H9 (cell line): ENCODE measurements at regions not wholly inside any gene's neighbourhood (a gene's known extent, or its start where the extent isn't known, plus 50 kb on each side); places are given as distances from the start of the nearest gene placed in this dataset.

Source experiments
- DNase-seq: peaks from one replicate; pipeline ENCODE4 v3.0.0-alpha.2; 2017
- H2AFZ ChIP-seq: one replicate; pipeline ENCODE4 v1.6.1; 2013; ENCODE audit warnings: mild to moderate bottlenecking, low read length, control low read depth, moderate library complexity
- H2AK5ac ChIP-seq: 2 replicates; pipeline ENCODE4 v1.6.1; 2013; ENCODE audit warnings: low read length, control low read depth, mixed read lengths; ENCODE audit not compliant: insufficient read length
- H2BK120ac ChIP-seq: one replicate; pipeline ENCODE4 v1.6.1; 2013; ENCODE audit warnings: low read depth, mild to moderate bottlenecking, low read length, control low read depth, inconsistent platforms; ENCODE audit not compliant: poor library complexity, severe bottlenecking
- H2BK12ac ChIP-seq: 2 replicates; pipeline ENCODE4 v1.6.1; 2013; ENCODE audit warnings: low read length, control low read depth, mixed read lengths, low read depth; ENCODE audit not compliant: insufficient read length
- H2BK15ac ChIP-seq: 2 replicates; pipeline ENCODE4 v1.6.1; 2013; ENCODE audit warnings: low read depth, low read length, control low read depth
- H2BK20ac ChIP-seq: one replicate; pipeline ENCODE4 v1.6.1; 2013; ENCODE audit warnings: low read depth, mild to moderate bottlenecking, low read length, control low read depth, inconsistent platforms; ENCODE audit not compliant: poor library complexity, severe bottlenecking
- H2BK5ac ChIP-seq: 2 replicates; pipeline ENCODE4 v1.6.1; 2013; ENCODE audit warnings: low read length, control low read depth, mixed read lengths; ENCODE audit not compliant: insufficient read length
- H3K14ac ChIP-seq: 2 replicates; pipeline ENCODE4 v1.6.1; 2013; ENCODE audit warnings: low read length, control low read depth; ENCODE audit not compliant: insufficient read depth
- H3K18ac ChIP-seq: 2 replicates; pipeline ENCODE4 v1.6.1; 2013; ENCODE audit warnings: low read depth, mild to moderate bottlenecking, mixed read lengths, low read length, control low read depth; ENCODE audit not compliant: insufficient read length
- H3K23ac ChIP-seq: 2 replicates; pipeline ENCODE4 v1.6.1; 2013; ENCODE audit warnings: low read length, control low read depth, mixed read lengths, low read depth; ENCODE audit not compliant: insufficient read length
- H3K23me2 ChIP-seq: 2 replicates; pipeline ENCODE4 v1.6.1; 2013; ENCODE audit warnings: low read depth, mild to moderate bottlenecking, mixed read lengths, low read length, control low read depth; ENCODE audit not compliant: insufficient read length, poor library complexity, severe bottlenecking
- H3K27ac ChIP-seq: 2 replicates; pipeline ENCODE4 v1.5.1; 2013; ENCODE audit warnings: low read length, control low read depth, mixed read lengths, low read depth; ENCODE audit not compliant: insufficient read length
- H3K27me3 ChIP-seq: 2 replicates; pipeline ENCODE4 v1.6.1; 2013; ENCODE audit warnings: low read length, control low read depth, inconsistent platforms; ENCODE audit not compliant: insufficient read depth
- H3K4ac ChIP-seq: 2 replicates; pipeline ENCODE4 v1.6.1; 2013; ENCODE audit warnings: low read depth, mild to moderate bottlenecking, control low read depth, inconsistent platforms, low read length, moderate library complexity
- H3K4me1 ChIP-seq: 2 replicates; pipeline ENCODE4 v1.6.1; 2013; ENCODE audit warnings: low read length, control low read depth, inconsistent platforms; ENCODE audit not compliant: insufficient read depth
- H3K4me2 ChIP-seq: 2 replicates; pipeline ENCODE4 v1.6.1; 2013; ENCODE audit warnings: low read length, control low read depth, mixed read lengths; ENCODE audit not compliant: insufficient read length, insufficient read depth
- H3K56ac ChIP-seq: 2 replicates; pipeline ENCODE4 v1.6.1; 2013; ENCODE audit warnings: low read depth, mild to moderate bottlenecking, mixed read lengths, low read length, control low read depth; ENCODE audit not compliant: insufficient read length
- H3K79me1 ChIP-seq: 2 replicates; pipeline ENCODE4 v1.6.1; 2013; ENCODE audit warnings: low read depth, mild to moderate bottlenecking, moderate library complexity, low read length, control low read depth, inconsistent platforms; ENCODE audit not compliant: insufficient read depth, poor library complexity, severe bottlenecking
- H3K79me2 ChIP-seq: 2 replicates; pipeline ENCODE4 v1.6.1; 2013; ENCODE audit warnings: low read length, control low read depth, inconsistent platforms; ENCODE audit not compliant: insufficient read depth
- H3K9ac ChIP-seq: 2 replicates; pipeline ENCODE4 v1.6.1; 2013; ENCODE audit warnings: low read length, control low read depth, mixed read lengths; ENCODE audit not compliant: insufficient read length; ENCODE audit errors: extremely low read depth
- H3K9me3 ChIP-seq: one replicate; pipeline ENCODE4 v1.6.1; 2013; ENCODE audit warnings: low read depth, low read length, inconsistent platforms; ENCODE audit not compliant: control insufficient read depth
- H3T11ph ChIP-seq: one replicate; pipeline ENCODE4 v1.6.1; 2013; ENCODE audit warnings: mild to moderate bottlenecking, low read length, control low read depth, inconsistent platforms
- H4K20me1 ChIP-seq: one replicate; pipeline ENCODE4 v1.6.1; 2013; ENCODE audit not compliant: control insufficient read depth, insufficient read length, insufficient read depth
- H4K5ac ChIP-seq: 2 replicates; pipeline ENCODE4 v1.6.1; 2013; ENCODE audit warnings: low read depth, mild to moderate bottlenecking, mixed read lengths, low read length, control low read depth; ENCODE audit not compliant: insufficient read length
- H4K8ac ChIP-seq: replicated peaks from 2 replicates; pipeline ENCODE4 v1.6.1; 2013; ENCODE audit warnings: low read length, control low read depth, mixed read lengths, low read depth; ENCODE audit not compliant: insufficient read length
- H4K91ac ChIP-seq: 2 replicates; pipeline ENCODE4 v1.6.1; 2013; ENCODE audit warnings: low read depth, mild to moderate bottlenecking, moderate library complexity, mixed read lengths, low read length, control low read depth; ENCODE audit not compliant: insufficient read length
- H3K27ac Mint-ChIP-seq, 3 experiments: 2 replicates in 2 of 3; 3 replicates in 1 of 3; pipeline ENCODE4 v1.8.0; 2020 to 2021; ENCODE audit warnings: mixed read lengths in 3 of 3, mild to moderate bottlenecking in 1 of 3, moderate library complexity in 1 of 3
- H3K27me3 Mint-ChIP-seq: 2 replicates; pipeline ENCODE4 v1.8.0; 2021; ENCODE audit warnings: low read depth, mild to moderate bottlenecking, moderate library complexity, mixed read lengths
- H3K36me3 Mint-ChIP-seq, 3 experiments: 2 replicates in 2 of 3; 3 replicates in 1 of 3; pipeline ENCODE4 v1.8.0; 2020 to 2021; ENCODE audit warnings: low read depth in 3 of 3, mixed read lengths in 3 of 3; ENCODE audit not compliant: insufficient read depth in 1 of 3
- H3K4me1 Mint-ChIP-seq, 2 experiments: 2 replicates each; pipeline ENCODE4 v1.8.0; 2020; ENCODE audit warnings: mixed read lengths in 2 of 2
- H3K4me3 Mint-ChIP-seq, 2 experiments: 2 replicates in 1 of 2; 3 replicates in 1 of 2; pipeline ENCODE4 v1.8.0; 2020 to 2021; ENCODE audit warnings: mild to moderate bottlenecking in 2 of 2, mixed read lengths in 2 of 2, moderate library complexity in 1 of 2
- H3K9me3 Mint-ChIP-seq, 2 experiments: 2 replicates in 1 of 2; 3 replicates in 1 of 2; pipeline ENCODE4 v1.8.0; 2020; ENCODE audit warnings: mild to moderate bottlenecking in 2 of 2, mixed read lengths in 2 of 2, moderate library complexity in 1 of 2
- WGBS: extraction: QIAGEN DNeasy Blood & Tissue Kit; methylation state at CpG from one replicate; pipeline ENCODE4 v1.1.7; 2013; ENCODE audit warnings: missing lambda C conversion rate, low lambda C conversion rate, mixed read lengths; ENCODE audit not compliant: insufficient read length; ENCODE audit errors: extremely low coverage; 5-methylcytosine and 5-hydroxymethylcytosine counted together
- TF ChIP-seq, protein P1 (sequence below): fragments of 200-600 bp; sonication (generic); conservative IDR thresholded peaks from 3 replicates; pipeline ENCODE4 v1.8.0; 2021; ENCODE audit warnings: antibody characterized with exemption, mild to moderate bottlenecking

DNA sequence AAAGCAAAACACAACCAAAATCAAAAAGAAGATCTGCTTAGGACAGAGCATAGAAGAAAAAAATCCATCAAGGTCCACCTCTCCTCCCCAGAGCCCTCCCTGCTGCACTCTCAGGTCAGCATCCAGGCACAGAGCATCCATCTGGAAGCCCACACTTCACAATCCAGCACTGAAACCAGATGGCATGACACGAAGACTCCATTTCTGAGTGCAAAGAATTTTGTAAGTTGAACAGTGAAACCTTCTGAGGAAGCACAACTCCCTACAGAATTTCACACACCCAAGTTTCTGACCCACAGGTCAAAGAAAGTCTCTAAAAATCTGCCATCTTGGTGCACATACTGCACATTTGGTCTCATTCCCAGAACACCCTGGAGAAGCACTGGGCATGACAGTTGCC, 128.8 kb upstream of the STXBP5 start:
- H3K9ac ChIP-seq, result no peak overlapping the region
- H3K27me3 ChIP-seq, result no peaks in the 10 kb centered on the region
- H3K4me2 ChIP-seq, result no peak overlapping the region
- H4K91ac ChIP-seq, result no peak overlapping the region
- H3K14ac ChIP-seq, result no peak overlapping the region
- no peak overlapping the region for H3T11ph ChIP-seq
- no peak overlapping the region for H2BK20ac ChIP-seq
- no peak overlapping the region for H3K56ac ChIP-seq
- no peaks in the 10 kb centered on the region for H3K79me1 ChIP-seq
- Mint-ChIP-seq H3K4me3 (no peak overlapping the region), H3K4me1 (peaks cover 5 to 10% of the 10 kb centered on the region in 2 experiments; a peak in 3 of 4 replicates), H3K27ac (no peak overlapping the region), H3K36me3 (no peaks in the 10 kb centered on the region; a peak in 1 of 7 replicates), H3K9me3 (no peaks in the 10 kb centered on the region; a peak in 1 of 5 replicates), H3K27me3 (no peaks in the 10 kb centered on the region)
- TF ChIP-seq, protein P1, sequence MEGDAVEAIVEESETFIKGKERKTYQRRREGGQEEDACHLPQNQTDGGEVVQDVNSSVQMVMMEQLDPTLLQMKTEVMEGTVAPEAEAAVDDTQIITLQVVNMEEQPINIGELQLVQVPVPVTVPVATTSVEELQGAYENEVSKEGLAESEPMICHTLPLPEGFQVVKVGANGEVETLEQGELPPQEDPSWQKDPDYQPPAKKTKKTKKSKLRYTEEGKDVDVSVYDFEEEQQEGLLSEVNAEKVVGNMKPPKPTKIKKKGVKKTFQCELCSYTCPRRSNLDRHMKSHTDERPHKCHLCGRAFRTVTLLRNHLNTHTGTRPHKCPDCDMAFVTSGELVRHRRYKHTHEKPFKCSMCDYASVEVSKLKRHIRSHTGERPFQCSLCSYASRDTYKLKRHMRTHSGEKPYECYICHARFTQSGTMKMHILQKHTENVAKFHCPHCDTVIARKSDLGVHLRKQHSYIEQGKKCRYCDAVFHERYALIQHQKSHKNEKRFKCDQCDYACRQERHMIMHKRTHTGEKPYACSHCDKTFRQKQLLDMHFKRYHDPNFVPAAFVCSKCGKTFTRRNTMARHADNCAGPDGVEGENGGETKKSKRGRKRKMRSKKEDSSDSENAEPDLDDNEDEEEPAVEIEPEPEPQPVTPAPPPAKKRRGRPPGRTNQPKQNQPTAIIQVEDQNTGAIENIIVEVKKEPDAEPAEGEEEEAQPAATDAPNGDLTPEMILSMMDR, result no peak
- no peaks in the 10 kb centered on the region for H3K23me2 ChIP-seq
- no peak overlapping the region for H3K23ac ChIP-seq
- no peaks in the 10 kb centered on the region for H3K9me3 ChIP-seq
- H4K8ac ChIP-seq, result no peak overlapping the region
- DNase-seq, result no peak
- H2BK12ac ChIP-seq, result no peak overlapping the region
- H2BK15ac ChIP-seq, result no peak overlapping the region
- WGBS, result no CpG with 5 or more reads among the region's 1 CpG
- H2BK120ac ChIP-seq, result no peak overlapping the region
- H2AFZ ChIP-seq, result no peak overlapping the region
- H3K79me2 ChIP-seq, result no peaks in the 10 kb centered on the region
- no peaks in the 10 kb centered on the region for H3K4me1 ChIP-seq
- H2BK5ac ChIP-seq, result no peak overlapping the region
- H3K4ac ChIP-seq, result no peak overlapping the region
- no peaks in the 10 kb centered on the region for H4K20me1 ChIP-seq
- H3K27ac ChIP-seq, result no peak overlapping the region
- no peak overlapping the region for H2AK5ac ChIP-seq
- no peak overlapping the region for H4K5ac ChIP-seq
- H3K18ac ChIP-seq, result no peak overlapping the region
